GM21576 (cell line): ENCODE measurements at regions not wholly inside any gene's neighbourhood (a gene's known extent, or its start where the extent isn't known, plus 50 kb on each side); places are given as distances from the start of the nearest gene placed in this dataset.
A peak's percentile ranks its signal among the peaks of the same experiment; 100 is the strongest.

Experiments
- ATAC-seq: cut with Tn5 transposase; IDR thresholded peaks from one replicate; pipeline ENCODE4 v1.9.1; 2021; ENCODE audit warnings: mild to moderate bottlenecking, moderate library complexity; ENCODE audit not compliant: unreplicated experiment

GRCh38 chr3:111311126-111311525, 230.9 kb upstream of the CD96 start:
- no peak for ATAC-seq

- peak; percentile 91 for ATAC-seq
Observed at GRCh38 chr3:111311709-111312235, 230.2 kb upstream of the CD96 start.

DNA sequence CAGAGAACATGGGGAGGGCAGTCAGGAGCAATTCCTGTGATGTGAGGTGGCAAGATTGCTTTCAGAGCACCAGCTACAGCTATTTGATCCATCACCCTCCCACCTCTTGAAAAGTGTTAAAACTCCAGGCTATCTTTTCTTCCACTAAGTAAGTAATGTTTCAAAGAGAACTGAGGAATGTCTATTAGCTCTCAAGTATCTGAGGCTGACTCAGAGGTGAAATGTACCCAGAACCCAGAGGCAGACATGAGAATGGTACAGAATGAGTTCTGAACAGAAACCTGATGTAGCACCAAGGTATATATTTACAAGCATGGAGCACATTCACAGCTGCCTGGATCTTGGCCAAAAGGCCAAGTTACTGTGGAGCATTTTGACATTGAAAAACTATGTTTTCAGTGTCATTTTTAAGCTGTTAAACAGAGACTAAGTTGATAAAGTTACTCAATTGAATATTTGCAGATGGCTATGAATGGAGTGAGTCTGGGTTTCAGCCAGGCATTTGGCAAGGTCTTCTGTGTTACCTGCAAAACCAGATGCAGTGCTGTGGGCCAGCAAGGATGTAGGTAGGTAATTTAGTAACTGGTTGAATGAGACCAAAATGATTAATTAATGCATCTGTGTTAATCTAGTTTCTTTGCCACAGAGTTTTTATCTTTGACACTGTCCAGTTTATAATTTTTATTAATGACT, 227.7 kb upstream of the CD96 start:
- no peak for ATAC-seq

GRCh38 chr3:111314898-111315297, 227.1 kb upstream of the CD96 start:
- no peak for ATAC-seq

- no peak for ATAC-seq
Observed at GRCh38 chr3:111315930-111316587, 225.9 kb upstream of the CD96 start.

DNA sequence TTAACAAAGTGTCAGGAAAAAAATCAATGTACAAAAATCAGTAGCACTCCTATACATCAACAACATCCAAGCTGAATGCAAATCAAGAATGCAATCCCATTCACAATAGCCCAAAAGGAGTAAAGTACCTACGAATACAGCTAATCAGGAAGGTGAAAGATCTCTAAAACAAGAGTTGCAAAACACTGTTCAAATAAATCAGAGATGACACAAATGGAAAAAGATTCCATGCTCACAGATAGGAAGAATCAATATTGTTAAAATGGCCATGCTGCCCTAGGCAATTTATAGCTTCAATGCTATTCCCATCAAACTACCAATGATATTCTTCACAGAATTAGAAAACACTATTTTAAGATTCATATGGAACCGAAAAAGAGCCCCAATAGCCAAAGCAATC, 223.7 kb upstream of the CD96 start:
- ATAC-seq: no peak

DNA sequence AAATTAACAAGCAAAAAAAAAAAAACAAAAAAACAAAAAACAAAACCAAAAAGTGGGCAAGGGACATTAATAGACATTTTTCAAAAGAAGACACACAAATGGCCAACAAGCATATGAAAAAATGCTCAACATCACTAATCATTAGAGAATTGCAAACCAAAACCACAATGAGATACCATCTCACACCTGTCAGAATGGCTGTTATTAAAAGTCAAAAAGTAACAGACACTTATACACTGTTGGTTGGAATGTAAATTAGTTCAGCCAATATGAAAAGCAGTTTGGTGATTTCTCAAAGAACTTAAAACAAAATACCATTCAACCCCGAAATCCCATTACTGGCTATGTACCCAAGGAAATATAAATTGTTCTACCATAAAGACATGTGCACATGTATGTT, 222.4 kb upstream of the CD96 start:
- ATAC-seq: no peak

DNA sequence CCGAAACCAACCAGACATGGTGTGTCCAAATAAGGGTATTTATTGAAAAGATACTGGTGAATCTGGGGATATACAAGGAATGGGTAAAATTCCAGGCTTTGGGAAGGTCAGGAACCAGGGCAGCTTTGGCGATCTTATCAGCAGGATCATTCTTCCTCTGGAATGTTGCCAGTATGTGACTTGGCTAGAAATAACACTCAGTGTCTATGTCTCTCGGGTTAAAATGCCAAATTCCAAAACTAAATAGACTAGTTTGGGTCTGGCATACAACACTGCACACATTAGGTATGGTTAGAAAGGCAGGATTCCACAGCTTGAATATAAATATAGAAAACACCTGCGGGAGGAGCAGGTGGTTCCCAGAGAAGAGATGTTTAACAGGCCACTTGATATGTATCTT, 220.2 kb upstream of the CD96 start:
- ATAC-seq: no peak

DNA sequence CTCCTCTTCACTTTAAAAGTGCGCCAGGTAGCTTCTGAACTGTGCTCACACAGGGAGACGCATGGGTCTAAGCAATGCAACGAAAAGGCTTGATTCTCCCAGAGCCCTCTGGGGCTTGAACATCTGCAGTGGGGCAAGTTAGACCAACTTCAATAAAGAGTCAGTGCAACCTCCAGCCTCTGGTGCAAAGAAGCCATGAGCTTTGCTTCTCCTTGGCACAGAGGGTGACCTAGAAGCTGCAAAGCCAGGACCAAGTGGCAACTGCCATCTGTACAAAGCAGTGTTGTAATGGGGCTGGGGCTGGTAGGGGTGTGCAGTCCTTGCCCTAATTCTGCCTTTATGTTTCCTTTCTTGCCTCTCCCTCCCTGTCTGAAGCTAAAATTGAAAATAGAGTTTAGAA, 219.0 kb upstream of the CD96 start:
- no peak for ATAC-seq

- no peak for ATAC-seq
Observed at GRCh38 chr3:111324151-111324550, 217.8 kb upstream of the CD96 start.

GRCh38 chr3:111324645-111325044, 217.4 kb upstream of the CD96 start:
- ATAC-seq: no peak

DNA sequence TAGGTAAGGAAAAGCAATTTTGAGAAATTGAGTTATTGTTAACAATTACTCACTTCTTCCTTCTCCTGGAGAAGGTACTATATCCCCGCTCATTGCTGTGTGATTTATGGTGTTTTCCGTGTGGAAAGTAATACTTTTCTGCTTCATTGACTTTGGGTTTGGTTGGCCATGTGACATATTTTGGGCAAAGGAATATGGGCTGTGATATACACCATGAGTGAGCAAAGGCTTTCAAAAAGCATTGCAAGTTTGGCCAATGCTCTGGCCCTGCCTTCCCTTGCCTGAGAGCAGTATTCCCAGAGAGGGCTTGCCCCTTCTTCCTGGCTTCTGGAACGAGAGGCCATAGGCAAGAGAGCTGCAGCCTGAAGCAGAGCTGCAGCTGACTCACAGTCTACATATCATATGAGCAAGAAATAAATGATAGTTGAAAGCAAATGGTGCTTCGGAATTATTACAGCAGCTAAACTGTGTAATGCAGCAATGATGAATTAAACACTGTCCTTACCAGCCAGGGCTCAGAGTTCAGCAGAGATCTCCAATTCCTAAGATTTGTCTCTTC, 216.8 kb upstream of the CD96 start:
- ATAC-seq: no peak

DNA sequence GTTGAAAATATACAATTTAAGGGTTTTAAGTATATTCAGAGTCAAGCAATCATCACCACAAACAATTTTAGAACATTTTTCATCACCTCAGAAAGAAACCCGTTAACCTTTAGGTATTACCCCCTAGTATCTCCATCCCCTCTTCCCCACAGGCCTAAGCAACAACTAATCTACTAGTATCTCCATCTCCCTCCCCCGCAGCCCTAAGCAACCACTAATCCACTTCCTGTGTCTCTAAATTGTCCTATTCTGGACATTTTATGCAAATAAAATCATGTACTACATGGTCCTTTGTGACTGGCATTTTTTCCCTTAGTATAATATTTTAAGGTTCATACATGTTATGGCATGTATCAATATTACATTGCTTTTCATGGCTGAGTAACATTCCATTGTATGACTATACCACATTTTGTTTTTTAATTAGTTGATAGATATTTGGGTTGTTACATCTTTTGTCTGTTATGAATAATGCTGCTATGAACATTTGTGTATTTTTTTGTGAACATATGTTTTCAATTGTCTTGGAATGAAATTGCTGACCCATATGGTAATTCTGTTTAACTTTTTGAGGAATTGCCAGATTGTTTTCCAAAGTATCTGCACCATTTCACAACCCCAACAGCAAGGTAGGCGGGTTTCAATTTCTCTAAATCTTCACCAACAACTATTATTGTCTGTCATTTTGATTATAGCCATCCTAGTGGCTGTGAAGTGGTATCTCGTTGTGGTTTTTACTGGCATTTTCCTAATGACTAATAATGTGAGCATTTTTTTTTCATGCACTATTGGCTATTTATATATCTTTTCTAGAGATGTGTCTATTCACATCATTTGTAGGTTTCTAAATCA, 215.6 kb upstream of the CD96 start:
- no peak for ATAC-seq

DNA sequence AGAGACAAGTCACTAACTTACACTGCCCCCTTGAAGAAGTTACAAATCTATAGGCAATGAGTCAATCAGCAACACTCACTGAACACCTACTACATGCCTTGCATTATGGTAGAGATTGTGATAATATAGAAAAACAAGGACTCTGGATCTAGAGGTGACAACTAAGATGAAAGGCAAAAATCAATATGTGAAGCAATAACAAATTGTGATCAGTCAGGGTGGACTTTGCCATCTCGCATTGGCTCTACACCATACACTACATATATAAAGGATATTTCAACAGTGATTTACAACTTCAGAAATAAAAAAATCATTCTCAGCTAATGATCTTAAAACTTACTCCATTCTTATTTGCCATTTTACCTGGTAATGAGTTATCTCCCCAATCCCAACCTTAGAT, 210.7 kb upstream of the CD96 start:
- ATAC-seq: no peak

DNA sequence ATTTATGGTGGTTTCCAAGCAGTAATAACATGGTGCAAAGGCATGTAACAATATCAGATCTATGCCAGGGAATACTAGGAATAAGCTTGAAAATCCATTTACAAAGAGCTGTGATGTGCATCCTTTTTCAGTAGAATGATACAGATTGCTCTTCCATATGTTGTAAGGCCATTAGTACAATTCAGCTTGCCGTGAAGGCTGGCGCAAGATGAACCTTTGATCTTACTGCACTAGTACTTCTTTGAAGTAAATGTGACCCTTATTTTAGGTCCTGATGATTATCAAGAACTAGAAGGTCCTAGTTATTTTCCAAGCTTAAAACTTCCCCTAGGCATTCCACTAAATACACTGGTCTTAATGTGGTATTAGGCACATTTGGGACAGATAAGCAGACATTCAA, 210.1 kb upstream of the CD96 start:
- ATAC-seq: no peak

GRCh38 chr3:111332488-111333080, 209.4 kb upstream of the CD96 start:
- ATAC-seq: no peak

- ATAC-seq: no peak
Observed at GRCh38 chr3:111333642-111334041, 208.4 kb upstream of the CD96 start.

DNA sequence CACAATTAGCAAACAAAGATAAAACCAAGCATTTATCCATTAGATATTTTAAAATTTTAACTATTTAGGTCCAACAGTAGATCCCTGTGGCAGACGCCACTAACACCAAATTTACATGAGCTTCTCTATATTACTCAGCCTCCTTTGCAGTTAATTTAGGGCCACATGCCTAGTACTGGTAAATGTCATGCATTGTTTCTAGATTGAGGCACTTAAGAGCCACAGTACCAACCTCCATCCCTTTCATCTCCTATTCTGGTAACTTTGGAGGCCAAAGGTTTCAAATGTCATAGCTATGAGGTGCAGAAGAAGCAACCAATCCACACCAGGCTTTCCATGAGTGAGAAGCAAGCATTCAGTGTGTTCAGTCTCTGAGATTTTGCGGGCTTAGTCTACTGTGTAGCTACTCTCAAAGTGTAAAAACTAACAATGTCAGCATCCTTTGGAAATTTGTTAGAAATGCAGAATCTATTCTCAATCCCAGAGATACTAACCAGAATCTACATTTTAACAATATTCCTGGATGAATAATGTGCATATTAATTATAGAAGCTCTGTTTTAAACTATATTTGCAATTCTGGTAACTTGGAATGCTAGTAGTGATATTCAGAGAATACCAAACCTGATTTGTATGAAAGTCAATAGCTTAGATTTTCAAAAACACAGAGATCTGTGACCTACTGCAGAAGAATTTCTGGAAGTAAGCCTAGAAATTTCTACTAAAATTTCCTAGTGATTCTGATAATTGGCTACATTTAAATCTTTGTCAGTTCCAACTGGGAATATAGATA, 206.3 kb upstream of the CD96 start:
- ATAC-seq: no peak

GRCh38 chr3:111336511-111336910, 205.5 kb upstream of the CD96 start:
- no peak for ATAC-seq

DNA sequence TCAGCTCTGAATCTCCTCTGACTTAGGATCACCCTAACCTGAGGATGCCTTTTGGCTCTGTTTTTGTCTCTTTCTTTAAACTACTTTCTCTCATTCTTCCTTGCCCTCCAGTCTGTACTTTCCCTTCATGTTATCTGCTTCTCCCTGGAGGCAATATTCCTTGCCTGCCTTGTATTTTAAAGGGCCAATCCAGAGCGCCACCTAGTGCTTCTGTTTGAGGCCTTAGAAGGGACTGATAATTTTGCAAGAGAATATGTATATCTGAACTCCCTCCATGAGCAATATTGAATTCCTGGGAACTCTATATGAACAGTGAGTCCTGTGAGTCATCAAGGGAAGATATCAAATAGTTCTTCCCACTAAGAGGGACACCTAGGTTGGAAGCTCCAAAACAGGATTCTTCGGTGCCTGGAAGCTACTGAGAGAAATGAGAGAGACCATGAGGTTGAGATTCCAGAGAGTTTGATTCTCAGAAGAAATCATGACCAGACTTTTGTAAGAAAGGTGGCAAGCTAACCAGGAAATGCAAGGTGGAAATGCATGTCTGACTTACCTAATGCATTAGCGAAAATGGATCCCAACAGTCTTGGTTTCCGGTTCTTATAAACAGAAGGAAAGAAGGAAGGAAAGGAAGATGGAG, 203.8 kb upstream of the CD96 start:
- ATAC-seq: no peak
